HG02798 (cell line): ENCODE measurements at regions not wholly inside any gene's neighbourhood (a gene's known extent, or its start where the extent isn't known, plus 50 kb on each side); places are given as distances from the start of the nearest gene placed in this dataset.

Experiments
- ATAC-seq: cut with Tn5 transposase; IDR thresholded peaks from one replicate; pipeline ENCODE4 v1.9.1; 2021; ENCODE audit warnings: mild to moderate bottlenecking; ENCODE audit not compliant: unreplicated experiment, poor library complexity

GRCh38 chr2:122094557-122094956, 339.1 kb downstream of the TSN start:
- ATAC-seq, result no peak

GRCh38 chr2:122096761-122097160, 341.3 kb downstream of the TSN start:
- ATAC-seq, result no peak

GRCh38 chr2:122098306-122098705, 342.9 kb downstream of the TSN start:
- ATAC-seq, result no peak

GRCh38 chr2:122100346-122100745, 344.9 kb downstream of the TSN start:
- ATAC-seq, result no peak

GRCh38 chr2:122100756-122101155, 345.3 kb downstream of the TSN start:
- no peak for ATAC-seq

GRCh38 chr2:122101319-122101718, 345.9 kb downstream of the TSN start:
- ATAC-seq, result no peak

- ATAC-seq, result no peak
Observed at GRCh38 chr2:122105171-122105876, 349.9 kb downstream of the TSN start.

GRCh38 chr2:122105877-122106206, 350.4 kb downstream of the TSN start:
- no peak for ATAC-seq

- no peak for ATAC-seq
Observed at GRCh38 chr2:122108186-122108585, 352.7 kb downstream of the TSN start.

GRCh38 chr2:122112216-122113005, 357.0 kb downstream of the TSN start:
- no peak for ATAC-seq

- no peak for ATAC-seq
Observed at GRCh38 chr2:122114421-122114820, 359.0 kb downstream of the TSN start.

- ATAC-seq, result no peak
Observed at GRCh38 chr2:122117371-122117770, 361.9 kb downstream of the TSN start.

- ATAC-seq, result no peak
Observed at GRCh38 chr2:122129399-122129798, 373.9 kb downstream of the TSN start.

- ATAC-seq, result no peak
Observed at GRCh38 chr2:122132147-122132691, 376.8 kb downstream of the TSN start.

- no peak for ATAC-seq
Observed at GRCh38 chr2:122135021-122135937, 379.8 kb downstream of the TSN start.

GRCh38 chr2:122136056-122136455, 380.6 kb downstream of the TSN start:
- ATAC-seq, result peak; percentile 87

GRCh38 chr2:122138561-122138960, 383.1 kb downstream of the TSN start:
- no peak for ATAC-seq

GRCh38 chr2:122139739-122140420, 384.4 kb downstream of the TSN start:
- no peak for ATAC-seq

GRCh38 chr2:122144884-122145283, 389.4 kb downstream of the TSN start:
- ATAC-seq, result no peak

GRCh38 chr2:122145856-122146255, 390.4 kb downstream of the TSN start:
- ATAC-seq, result no peak
